H1 (cell line): ENCODE measurements at regions not wholly inside any gene's neighbourhood (a gene's known extent, or its start where the extent isn't known, plus 50 kb on each side); places are given as distances from the start of the nearest gene placed in this dataset.

Experiments used
- CHD2 ChIP-seq: IDR thresholded peaks from 2 replicates; pipeline ENCODE4 v1.6.1; 2012; ENCODE audit warnings: low read length, improper control_type of control experiment
- EP300 ChIP-seq, 2 experiments: IDR thresholded peaks; 1 replicate in 1 of 2; 2 replicates in 1 of 2; pipeline ENCODE4 v1.6.1; 2011 to 2012; ENCODE audit warnings: low read depth in 2 of 2, low read length in 2 of 2, mild to moderate bottlenecking in 2 of 2, borderline replicate concordance in 1 of 2, inconsistent platforms in 1 of 2, moderate library complexity in 1 of 2
- EZH2 ChIP-seq: fragments of 200-600 bp; sonication (generic); IDR thresholded peaks from 2 replicates; pipeline ENCODE4 v1.7.1; 2012; ENCODE audit warnings: low read depth, mild to moderate bottlenecking, moderate library complexity, low read length, inconsistent platforms; ENCODE audit not compliant: severe bottlenecking
- POLR2A ChIP-seq, 2 experiments: IDR thresholded peaks; 1 replicate in 1 of 2; 2 replicates in 1 of 2; pipeline ENCODE4 v1.6.1; 2011; ENCODE audit warnings: low read depth in 2 of 2, low read length in 2 of 2, mild to moderate bottlenecking in 2 of 2; ENCODE audit errors: control extremely low read depth in 1 of 2
- POLR2AphosphoS5 ChIP-seq: IDR thresholded peaks from 2 replicates; pipeline ENCODE4 v1.6.1; 2011; ENCODE audit warnings: low read depth, low read length
- RAD21 ChIP-seq, 2 experiments: IDR thresholded peaks in 1 of 2; conservative IDR thresholded peaks in 1 of 2; 2 replicates each; pipeline ENCODE4 v1.6.1; 2011; ENCODE audit warnings: low read depth in 2 of 2, low read length in 2 of 2, improper control_type of control experiment in 1 of 2, inconsistent platforms in 1 of 2, mild to moderate bottlenecking in 1 of 2, moderate library complexity in 1 of 2
- RFX5 ChIP-seq: IDR thresholded peaks from 2 replicates; pipeline ENCODE4 v1.6.1; 2011; ENCODE audit warnings: low read depth, low read length, improper control_type of control experiment, borderline replicate concordance
- TCF12 ChIP-seq: IDR thresholded peaks from 2 replicates; pipeline ENCODE4 v1.6.1; 2011; ENCODE audit warnings: low read depth, mild to moderate bottlenecking, low read length
- TF ChIP-seq, protein P1 (sequence below), 3 experiments: IDR thresholded peaks; 1 replicate in 2 of 3; 2 replicates in 1 of 3; pipeline versions ENCODE4 v1.5.1 to v1.6.1; 2011; ENCODE audit warnings: low read length in 3 of 3, mild to moderate bottlenecking in 3 of 3, inconsistent platforms in 2 of 3, low read depth in 1 of 3, moderate library complexity in 1 of 3; ENCODE audit not compliant: insufficient read depth in 1 of 3; ENCODE audit errors: control extremely low read depth in 1 of 3

DNA sequence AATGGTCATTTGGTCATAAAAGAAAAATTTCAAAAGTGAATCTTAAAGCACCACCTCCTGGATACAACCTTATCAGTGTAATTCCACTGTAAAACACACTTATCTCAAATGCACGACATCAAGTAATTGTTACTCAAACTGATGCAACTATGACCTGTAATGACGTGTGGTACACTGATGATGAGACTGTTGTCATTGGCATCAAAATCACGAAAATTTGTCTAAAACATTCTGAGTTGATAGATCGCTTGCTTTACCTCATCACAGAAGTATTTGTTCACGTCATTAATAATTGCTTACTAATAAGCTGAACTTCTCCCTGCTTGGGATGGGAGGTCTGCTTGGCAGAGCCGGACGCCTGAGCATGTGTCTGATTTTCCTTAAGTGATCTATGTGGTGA, 221.8 kb upstream of the KLF6 start:
- TF ChIP-seq CHD2 (no peak), POLR2A (IDR thresholded peaks at IDR 0.05; ENCODE audit: control extremely low read depth in 1 of 2, low read depth in 2 of 2, low read length in 2 of 2) (no peak), POLR2AphosphoS5 (no peak), RFX5 (no peak), TCF12 (no peak), EP300 (IDR thresholded peaks at IDR 0.05; ENCODE audit: borderline replicate concordance in 1 of 2, low read depth in 2 of 2, low read length in 2 of 2) (no peak), EZH2 (no peak), RAD21 (IDR thresholded peaks at IDR 0.05 in 1 of 2, conservative IDR thresholded peaks at IDR 0.05 in 1 of 2; ENCODE audit: low read depth in 2 of 2, low read length in 2 of 2) (no peak)
- TF ChIP-seq, protein P1, sequence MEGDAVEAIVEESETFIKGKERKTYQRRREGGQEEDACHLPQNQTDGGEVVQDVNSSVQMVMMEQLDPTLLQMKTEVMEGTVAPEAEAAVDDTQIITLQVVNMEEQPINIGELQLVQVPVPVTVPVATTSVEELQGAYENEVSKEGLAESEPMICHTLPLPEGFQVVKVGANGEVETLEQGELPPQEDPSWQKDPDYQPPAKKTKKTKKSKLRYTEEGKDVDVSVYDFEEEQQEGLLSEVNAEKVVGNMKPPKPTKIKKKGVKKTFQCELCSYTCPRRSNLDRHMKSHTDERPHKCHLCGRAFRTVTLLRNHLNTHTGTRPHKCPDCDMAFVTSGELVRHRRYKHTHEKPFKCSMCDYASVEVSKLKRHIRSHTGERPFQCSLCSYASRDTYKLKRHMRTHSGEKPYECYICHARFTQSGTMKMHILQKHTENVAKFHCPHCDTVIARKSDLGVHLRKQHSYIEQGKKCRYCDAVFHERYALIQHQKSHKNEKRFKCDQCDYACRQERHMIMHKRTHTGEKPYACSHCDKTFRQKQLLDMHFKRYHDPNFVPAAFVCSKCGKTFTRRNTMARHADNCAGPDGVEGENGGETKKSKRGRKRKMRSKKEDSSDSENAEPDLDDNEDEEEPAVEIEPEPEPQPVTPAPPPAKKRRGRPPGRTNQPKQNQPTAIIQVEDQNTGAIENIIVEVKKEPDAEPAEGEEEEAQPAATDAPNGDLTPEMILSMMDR (IDR thresholded peaks at IDR 0.05; ENCODE audit: control extremely low read depth in 1 of 3, insufficient read depth in 1 of 3, low read depth in 1 of 3, low read length in 3 of 3), result no peak
